Gastroesophageal sphincter (tissue), 4 donors: ENCODE measurements at regions not wholly inside any gene's neighbourhood (a gene's known extent, or its start where the extent isn't known, plus 50 kb on each side); places are given as distances from the start of the nearest gene placed in this dataset.

Experiments
- ATAC-seq: fragments of 150-250 bp; one replicate; pipeline ENCODE4 v1.9.1; 2016; ENCODE audit warnings: mild to moderate bottlenecking, moderate library complexity
- H3K27ac ChIP-seq, 4 donors: fragments of 200-600 bp; sonication (generic) in 3 of 4; 1 replicate in 3 of 4; 2 replicates in 1 of 4; pipeline ENCODE4 v1.5.1; 2016 to 2019
- H3K27me3 ChIP-seq: fragments of 200-600 bp; sonication (generic); one replicate; pipeline ENCODE4 v1.5.1; 2019
- H3K36me3 ChIP-seq, 2 donors: fragments of 200-600 bp; sonication (generic); one replicate each; pipeline ENCODE4 v1.5.1; 2019; ENCODE audit warnings: control low read depth in 1 of 2
- H3K4me1 ChIP-seq, 3 donors: fragments of 200-600 bp; sonication (generic); 1 replicate in 2 of 3; 2 replicates in 1 of 3; pipeline ENCODE4 v1.5.1; 2016 to 2019; ENCODE audit warnings: control low read depth in 2 of 3
- H3K4me3 ChIP-seq, 2 donors: fragments of 200-600 bp; sonication (generic); one replicate each; pipeline ENCODE4 v1.5.1; 2019; ENCODE audit warnings: mild to moderate bottlenecking in 1 of 2, moderate library complexity in 1 of 2
- H3K9me3 ChIP-seq, 3 donors: fragments of 200-600 bp; sonication (generic); one replicate each; pipeline ENCODE4 v1.5.1; 2017 to 2019; ENCODE audit warnings: control low read depth in 2 of 3
- CTCF ChIP-seq, 4 experiments: fragments of 200-600 bp in 2 of 4; fragments of 450-650 bp in 2 of 4; sonication (generic) in 1 of 4; IDR thresholded peaks; one replicate each; pipeline ENCODE4 v1.5.1; 2017 to 2019; ENCODE audit warnings: antibody characterized with exemption in 4 of 4, mild to moderate bottlenecking in 2 of 4, moderate library complexity in 2 of 4
- EP300 ChIP-seq: sonication (generic); formaldehyde crosslinking; IDR thresholded peaks from one replicate; pipeline ENCODE4 v1.6.1; 2017; ENCODE audit warnings: antibody characterized with exemption, mild to moderate bottlenecking
- POLR2A ChIP-seq, 2 donors: fragments of 450-650 bp; IDR thresholded peaks; one replicate each; pipeline ENCODE4 v1.6.1; 2017; ENCODE audit warnings: antibody characterized with exemption in 2 of 2, mild to moderate bottlenecking in 2 of 2, moderate library complexity in 1 of 2
- POLR2AphosphoS5 ChIP-seq: sonication (generic); formaldehyde crosslinking; IDR thresholded peaks from one replicate; pipeline ENCODE4 v1.6.1; 2017; ENCODE audit warnings: antibody characterized with exemption
- WGBS, 2 donors: methylation state at CpG; one replicate each; pipeline ENCODE4 v1.1.5; 2018; ENCODE audit warnings: low coverage in 1 of 2; 5-methylcytosine and 5-hydroxymethylcytosine counted together

- ATAC-seq = no peak
- Histone ChIP-seq H3K9me3 (no peaks in the 10 kb centered on the region), H3K27ac (no peak overlapping the region), H3K27me3 (no peaks in the 10 kb centered on the region), H3K4me1 (no peaks in the 10 kb centered on the region), H3K36me3 (no peaks in the 10 kb centered on the region), H3K4me3 (no peak overlapping the region)
- TF ChIP-seq POLR2A (IDR thresholded peaks at IDR 0.05) (no peak), EP300 (no peak), CTCF (IDR thresholded peaks at IDR 0.05) (no peak), POLR2AphosphoS5 (no peak)
- WGBS, 2 donors = 48 to 100% methylated on average over 1 to 2 of the region's 2 CpGs
Observed at GRCh38 chr20:51886341-51886740, 84.0 kb upstream of the SALL4 start.

- 49 to 53% methylated on average over 3 to 4 of the region's 5 CpGs for WGBS, 2 donors
- no peak overlapping the region for H3K27ac ChIP-seq
- no peak for ATAC-seq
- TF ChIP-seq EP300 (no peak), POLR2AphosphoS5 (no peak), POLR2A (IDR thresholded peaks at IDR 0.05) (no peak), CTCF (IDR thresholded peaks at IDR 0.05) (no peak)
- no peaks in the 10 kb centered on the region for H3K9me3 ChIP-seq
- no peaks in the 10 kb centered on the region for H3K36me3 ChIP-seq
- no peaks in the 10 kb centered on the region for H3K4me1 ChIP-seq
- H3K27me3 ChIP-seq = no peaks in the 10 kb centered on the region
- no peak overlapping the region for H3K4me3 ChIP-seq
Observed at GRCh38 chr20:51884561-51884960, 82.2 kb upstream of the SALL4 start.

GRCh38 chr20:51880188-51880587 is 77.9 kb upstream of the SALL4 start:
- no peak overlapping the region for H3K27ac ChIP-seq
- H3K27me3 ChIP-seq = no peaks in the 10 kb centered on the region
- 68 to 80% methylated on average over 4 of the region's 4 CpGs for WGBS, 2 donors
- no peak for TF ChIP-seq POLR2AphosphoS5
- TF ChIP-seq CTCF (IDR thresholded peaks at IDR 0.05) = no peak
- TF ChIP-seq EP300 = no peak
- TF ChIP-seq POLR2A (IDR thresholded peaks at IDR 0.05) = no peak
- H3K9me3 ChIP-seq = no peaks in the 10 kb centered on the region
- H3K4me3 ChIP-seq = no peak overlapping the region
- H3K4me1 ChIP-seq = no peaks in the 10 kb centered on the region
- no peaks in the 10 kb centered on the region for H3K36me3 ChIP-seq
- ATAC-seq = no peak

GRCh38 chr20:51876313-51876940 is 74.1 kb upstream of the SALL4 start:
- no peak for TF ChIP-seq CTCF (IDR thresholded peaks at IDR 0.05)
- no peak for TF ChIP-seq POLR2A (IDR thresholded peaks at IDR 0.05)
- TF ChIP-seq EP300 = no peak
- no peak for ATAC-seq
- Histone ChIP-seq H3K27me3 (no peaks in the 10 kb centered on the region), H3K27ac (no peak overlapping the region), H3K4me1 (no peaks in the 10 kb centered on the region), H3K9me3 (no peaks in the 10 kb centered on the region), H3K36me3 (no peaks in the 10 kb centered on the region), H3K4me3 (no peak overlapping the region)
- WGBS, 2 donors = 38 to 54% methylated on average over 6 to 8 of the region's 8 CpGs

GRCh38 chr20:51873652-51874051 is 71.3 kb upstream of the SALL4 start:
- H3K9me3 ChIP-seq = no peaks in the 10 kb centered on the region
- H3K36me3 ChIP-seq = no peaks in the 10 kb centered on the region
- ATAC-seq = no peak
- H3K4me3 ChIP-seq = no peak overlapping the region
- WGBS, 2 donors = 31 to 53% methylated on average over 4 of the region's 4 CpGs
- no peaks in the 10 kb centered on the region for H3K27me3 ChIP-seq
- H3K4me1 ChIP-seq = no peaks in the 10 kb centered on the region
- no peak overlapping the region for H3K27ac ChIP-seq
- TF ChIP-seq POLR2AphosphoS5 (no peak), POLR2A (IDR thresholded peaks at IDR 0.05) (no peak), EP300 (no peak), CTCF (IDR thresholded peaks at IDR 0.05) (no peak)
